HFFc6 (cell line): ENCODE measurements at regions not wholly inside any gene's neighbourhood (a gene's known extent, or its start where the extent isn't known, plus 50 kb on each side); places are given as distances from the start of the nearest gene placed in this dataset.
A peak's percentile ranks its signal among the peaks of the same experiment; 100 is the strongest.

Experiments used
- DNase-seq: peaks from one replicate; pipeline ENCODE4 v3.0.0-alpha.2; 2018
- H3K27ac Mint-ChIP-seq: 2 replicates; pipeline ENCODE4 v1.8.0; 2020; ENCODE audit warnings: mild to moderate bottlenecking, mixed read lengths
- H3K27me3 Mint-ChIP-seq: 2 replicates; pipeline ENCODE4 v1.8.0; 2021; ENCODE audit warnings: mild to moderate bottlenecking, moderate library complexity, mixed read lengths; ENCODE audit not compliant: insufficient read depth
- H3K36me3 Mint-ChIP-seq: 2 replicates; pipeline ENCODE4 v1.8.0; 2021; ENCODE audit warnings: low read depth, mixed read lengths
- H3K4me1 Mint-ChIP-seq: 2 replicates; pipeline ENCODE4 v1.8.0; 2020; ENCODE audit warnings: low read depth, mixed read lengths
- H3K4me3 Mint-ChIP-seq: 2 replicates; pipeline ENCODE4 v1.8.0; 2020; ENCODE audit warnings: mild to moderate bottlenecking, moderate library complexity, mixed read lengths
- H3K9me3 Mint-ChIP-seq: 2 replicates; pipeline ENCODE4 v1.8.0; 2020; ENCODE audit warnings: mild to moderate bottlenecking, mixed read lengths
- CTCF ChIP-seq: fragments of 200-600 bp; sonication (generic); IDR thresholded peaks from 2 replicates; pipeline ENCODE4 v1.5.0; 2021; ENCODE audit warnings: antibody characterized with exemption, mild to moderate bottlenecking

- Mint-ChIP-seq H3K36me3 (no peaks in the 10 kb centered on the region), H3K4me3 (no peak overlapping the region), H3K27me3 (peaks cover 20% of the 10 kb centered on the region), H3K9me3 (no peaks in the 10 kb centered on the region), H3K27ac (no peak overlapping the region), H3K4me1 (no peaks in the 10 kb centered on the region)
- no peak for TF ChIP-seq CTCF
- DNase-seq = no peak
Measured at GRCh38 chr6:14328163-14328562, 210.6 kb downstream of the CD83 start.

- Mint-ChIP-seq H3K4me3 (no peak overlapping the region), H3K36me3 (no peaks in the 10 kb centered on the region), H3K27ac (no peak overlapping the region), H3K27me3 (peaks cover 2% of the 10 kb centered on the region), H3K9me3 (no peaks in the 10 kb centered on the region), H3K4me1 (0 out of 2 replicates have a peak, but pooled peaks cover 13% of the 10 kb centered on the region)
- no peak for TF ChIP-seq CTCF
- DNase-seq = peak; percentile 17
Measured at GRCh38 chr6:14333556-14334305, 216.2 kb downstream of the CD83 start.

GRCh38 chr6:14335071-14335470 lies 217.5 kb downstream of the CD83 start:
- H3K4me1 Mint-ChIP-seq = 0 out of 2 replicates have a peak, but pooled peaks cover 13% of the 10 kb centered on the region
- TF ChIP-seq CTCF = no peak

GRCh38 chr6:14337152-14337551 lies 219.6 kb downstream of the CD83 start:
- no peaks in the 10 kb centered on the region for H3K9me3 Mint-ChIP-seq
- 0 out of 2 replicates have a peak, but pooled peaks cover 13% of the 10 kb centered on the region for H3K4me1 Mint-ChIP-seq
- no peak overlapping the region for H3K27ac Mint-ChIP-seq
- TF ChIP-seq CTCF = no peak
- H3K4me3 Mint-ChIP-seq = no peak overlapping the region
- DNase-seq = no peak
- H3K36me3 Mint-ChIP-seq = no peaks in the 10 kb centered on the region
- H3K27me3 Mint-ChIP-seq = no peaks in the 10 kb centered on the region; the same call in none of the 2 replicates

More at GRCh38 chr6:14335071-14335470, 217.5 kb downstream of the CD83 start:
- peaks cover under 1% of the 10 kb centered on the region for H3K27me3 Mint-ChIP-seq
- no peaks in the 10 kb centered on the region for H3K36me3 Mint-ChIP-seq
- DNase-seq = no peak
- H3K4me3 Mint-ChIP-seq = no peak overlapping the region
- no peaks in the 10 kb centered on the region for H3K9me3 Mint-ChIP-seq
- no peak overlapping the region for H3K27ac Mint-ChIP-seq

GRCh38 chr6:14339172-14339571 lies 221.6 kb downstream of the CD83 start:
- Mint-ChIP-seq H3K9me3 (no peaks in the 10 kb centered on the region), H3K4me3 (no peak overlapping the region), H3K4me1 (0 out of 2 replicates have a peak, but pooled peaks cover 4% of the 10 kb centered on the region), H3K27me3 (no peaks in the 10 kb centered on the region; the same call in none of the 2 replicates), H3K27ac (no peak overlapping the region), H3K36me3 (no peaks in the 10 kb centered on the region)
- no peak for TF ChIP-seq CTCF
- DNase-seq = no peak
